HG03175 (cell line): ENCODE measurements at regions not wholly inside any gene's neighbourhood (a gene's known extent, or its start where the extent isn't known, plus 50 kb on each side); places are given as distances from the start of the nearest gene placed in this dataset.

Experiments used
- ATAC-seq: cut with Tn5 transposase; IDR thresholded peaks from one replicate; pipeline ENCODE4 v1.9.1; 2021; ENCODE audit warnings: mild to moderate bottlenecking, moderate library complexity; ENCODE audit not compliant: unreplicated experiment

DNA sequence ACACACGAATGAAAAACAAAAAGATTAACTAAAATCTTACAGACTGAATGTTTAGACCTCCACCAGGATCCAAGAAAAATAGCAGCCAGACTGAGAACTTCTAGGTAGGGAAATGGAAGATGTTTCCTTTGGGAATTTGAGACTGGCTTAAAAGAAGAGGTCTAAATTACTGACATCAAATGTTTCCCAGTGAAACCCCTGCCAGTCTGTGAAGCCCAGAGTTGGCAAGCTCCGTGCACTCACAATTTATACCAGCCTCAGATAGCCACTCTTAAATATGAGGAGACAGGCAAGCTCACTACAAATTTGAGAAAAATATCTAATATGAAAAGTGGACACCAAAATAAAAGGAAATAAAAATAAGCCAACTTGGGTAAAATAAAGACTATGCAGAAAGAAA, 700.5 kb upstream of the ZNF385D start:
- ATAC-seq = no peak

DNA sequence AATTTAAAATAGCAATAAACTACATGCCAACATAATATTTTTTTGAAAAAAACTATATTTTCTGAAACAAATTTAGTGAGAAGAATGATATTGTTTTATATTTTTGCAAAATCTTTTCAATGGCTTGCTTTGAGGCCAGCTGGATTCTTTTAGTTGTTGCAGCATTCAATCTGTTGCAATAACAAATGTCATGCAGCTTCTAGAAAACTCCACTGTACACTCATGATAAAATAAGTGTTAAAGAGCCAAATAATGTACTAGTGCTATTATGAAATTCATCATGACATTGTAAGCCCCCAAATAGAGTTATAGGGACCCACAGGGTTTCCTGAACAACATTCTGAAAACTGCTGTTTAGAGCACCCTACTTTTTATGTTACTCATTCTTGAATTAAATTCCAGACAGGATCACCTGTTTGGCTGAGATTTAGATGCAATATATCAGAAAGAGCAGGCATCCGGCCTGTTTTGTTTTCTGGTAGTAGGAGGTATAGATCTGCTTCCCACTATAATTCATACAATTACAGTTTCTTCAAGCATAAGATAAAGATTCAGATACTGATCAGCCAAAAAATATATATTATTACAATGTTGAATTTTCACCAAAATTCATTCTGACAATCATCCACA, 703.0 kb upstream of the ZNF385D start:
- ATAC-seq = no peak

DNA sequence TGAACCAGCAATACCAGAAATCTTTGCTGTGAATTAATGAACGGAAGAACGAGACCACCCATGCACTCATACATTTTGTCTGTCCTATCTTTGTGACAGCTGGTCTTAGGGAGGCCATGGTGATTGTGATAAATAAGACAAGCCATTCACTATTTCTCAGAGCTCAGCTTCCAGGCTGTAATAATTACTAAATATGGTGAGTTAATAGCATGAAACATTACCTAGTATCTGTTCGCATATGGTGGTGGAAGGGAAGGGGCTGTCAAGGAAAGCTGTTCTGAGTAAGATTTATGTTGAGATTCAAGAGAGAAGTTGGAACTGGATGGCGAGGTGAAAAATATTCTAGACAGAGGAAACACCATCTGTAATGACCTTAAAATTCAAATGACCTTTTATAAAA, 719.0 kb upstream of the ZNF385D start:
- no peak for ATAC-seq

GRCh38 chr3:22471557-22471956, 720.5 kb upstream of the ZNF385D start:
- no peak for ATAC-seq

DNA sequence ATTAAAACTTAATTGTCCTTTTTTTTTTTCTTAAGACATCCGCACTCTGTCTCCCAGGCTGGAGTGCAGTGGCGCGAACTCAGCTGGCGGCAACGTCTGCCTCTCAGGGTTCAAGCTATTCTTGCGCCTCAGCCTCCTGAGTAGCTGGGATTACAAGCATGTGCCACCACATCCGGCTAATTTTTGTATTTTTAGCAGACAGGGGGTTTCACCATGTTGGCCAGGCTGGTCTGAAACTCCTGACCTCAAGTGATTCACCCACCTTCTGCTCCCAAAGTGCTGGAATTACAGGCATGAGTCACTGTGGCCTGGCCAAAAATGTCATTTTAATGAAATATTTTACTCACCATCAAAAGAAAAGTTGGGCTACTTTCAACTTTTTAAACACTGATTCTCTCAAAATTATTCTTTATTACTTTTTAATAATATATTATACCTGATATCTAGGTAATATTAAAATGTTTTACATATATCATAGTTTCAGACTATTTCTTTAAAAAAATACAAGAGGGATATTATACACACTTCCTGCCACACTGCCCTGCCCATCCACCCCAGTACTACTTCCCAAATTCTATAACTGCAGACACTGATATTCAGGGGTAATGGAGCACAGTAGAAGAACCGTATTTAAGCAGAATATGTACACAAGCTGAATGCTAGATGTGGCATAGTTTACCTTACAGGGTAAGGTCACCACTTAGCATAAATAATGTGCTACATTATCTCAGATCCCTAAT, 723.9 kb upstream of the ZNF385D start:
- no peak for ATAC-seq

- ATAC-seq = no peak
Measured at GRCh38 chr3:22475665-22476240, 724.7 kb upstream of the ZNF385D start.

DNA sequence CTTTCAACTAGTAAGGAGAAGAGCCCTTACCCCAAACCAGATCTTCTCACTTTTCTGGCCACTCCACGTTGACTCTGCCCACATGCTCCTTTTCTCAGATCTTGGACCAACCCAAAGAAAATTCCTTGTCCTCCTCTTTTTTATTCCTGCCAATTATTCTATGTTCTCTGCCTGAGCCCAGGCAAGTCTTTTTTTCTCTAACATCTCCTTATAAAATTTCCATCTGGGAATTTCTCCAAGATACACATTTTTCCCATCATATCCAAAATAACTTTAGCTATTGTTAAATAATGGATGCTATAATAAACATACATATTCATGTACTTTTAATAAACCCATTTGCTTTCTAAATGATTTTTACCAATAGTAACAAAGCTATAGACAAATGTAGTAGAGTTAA, 726.0 kb upstream of the ZNF385D start:
- no peak for ATAC-seq

DNA sequence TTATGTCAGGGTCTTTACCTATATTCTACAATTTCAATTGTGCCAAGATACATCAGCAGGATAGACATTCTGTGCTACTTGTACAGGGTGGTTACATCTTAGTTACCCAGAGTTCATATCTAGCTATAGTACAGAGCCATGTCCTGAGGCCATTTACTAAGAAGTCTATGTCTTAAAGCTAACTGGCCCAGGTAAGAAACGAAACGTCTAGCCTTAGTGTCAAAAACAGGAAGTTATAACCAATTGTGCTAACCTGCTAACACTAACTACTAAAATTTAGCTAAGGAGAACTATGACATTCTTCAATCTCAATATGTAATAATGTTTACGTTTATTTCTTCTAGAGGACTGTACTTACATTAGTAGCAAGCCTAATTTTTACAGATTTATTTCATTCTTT, 717.2 kb upstream of the UBE2E2 start:
- ATAC-seq = no peak

GRCh38 chr3:22490747-22491146, 712.4 kb upstream of the UBE2E2 start:
- ATAC-seq = no peak

- no peak for ATAC-seq
Measured at GRCh38 chr3:22491344-22491743, 711.8 kb upstream of the UBE2E2 start.

GRCh38 chr3:22492342-22492741, 710.8 kb upstream of the UBE2E2 start:
- ATAC-seq = no peak

DNA sequence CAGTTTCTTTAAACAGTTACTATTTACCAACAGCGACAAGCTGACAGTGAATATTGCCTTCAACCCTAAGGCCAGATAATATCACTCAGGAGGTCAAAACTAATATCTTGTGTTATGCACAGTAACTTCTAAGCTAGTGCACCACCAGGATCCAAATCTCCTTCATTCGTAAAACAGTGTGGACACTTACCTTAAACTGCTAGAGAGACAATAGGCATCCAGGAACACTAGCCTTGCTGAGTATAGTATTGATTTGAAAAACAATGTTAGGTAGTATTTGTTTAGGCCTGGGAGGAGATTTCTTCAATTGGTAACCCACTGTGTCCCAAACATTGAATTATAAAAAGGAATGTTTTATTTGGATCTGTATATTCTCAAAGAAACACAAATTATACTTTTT, 707.9 kb upstream of the UBE2E2 start:
- ATAC-seq = no peak

GRCh38 chr3:22495791-22496190, 707.3 kb upstream of the UBE2E2 start:
- ATAC-seq = no peak

- ATAC-seq = no peak
Measured at GRCh38 chr3:22496641-22497040, 706.5 kb upstream of the UBE2E2 start.

- no peak for ATAC-seq
Measured at GRCh38 chr3:22506871-22507270, 696.3 kb upstream of the UBE2E2 start.

DNA sequence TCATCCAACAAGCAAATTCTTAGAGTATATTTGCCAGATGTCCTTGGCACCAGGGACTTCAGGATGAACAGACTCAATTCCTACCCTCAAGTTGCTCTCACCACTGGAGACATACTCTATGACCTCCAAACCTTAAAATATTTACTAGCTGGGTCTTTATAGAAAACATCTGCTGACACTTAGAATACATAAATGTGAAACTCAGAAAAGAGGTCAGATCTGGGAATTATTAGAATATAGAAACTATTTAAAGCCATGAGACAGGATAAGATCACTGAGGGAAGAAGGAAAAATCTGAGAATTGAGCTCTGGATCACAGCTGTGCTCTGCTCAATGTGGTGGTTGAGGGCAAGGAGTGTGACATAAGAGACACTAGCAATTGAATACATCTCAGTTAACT, 695.4 kb upstream of the UBE2E2 start:
- ATAC-seq = no peak

DNA sequence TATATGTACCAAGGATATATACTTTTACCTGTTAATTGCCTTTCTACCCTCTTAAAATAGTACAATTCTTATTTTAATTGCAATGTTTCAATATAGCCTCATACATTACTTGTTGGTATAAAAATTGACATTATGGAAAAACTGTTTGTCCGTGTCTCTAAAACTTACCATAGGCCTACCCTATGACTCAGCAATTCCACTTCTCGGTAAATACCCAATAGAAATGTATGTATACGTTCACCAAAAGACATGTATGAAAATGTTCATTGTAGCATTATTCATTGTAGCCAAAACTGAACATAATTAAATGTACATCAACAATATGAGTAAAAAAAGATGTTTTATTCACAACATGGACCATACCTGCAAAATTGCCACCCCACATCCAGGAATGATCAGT, 679.2 kb upstream of the UBE2E2 start:
- ATAC-seq = no peak

DNA sequence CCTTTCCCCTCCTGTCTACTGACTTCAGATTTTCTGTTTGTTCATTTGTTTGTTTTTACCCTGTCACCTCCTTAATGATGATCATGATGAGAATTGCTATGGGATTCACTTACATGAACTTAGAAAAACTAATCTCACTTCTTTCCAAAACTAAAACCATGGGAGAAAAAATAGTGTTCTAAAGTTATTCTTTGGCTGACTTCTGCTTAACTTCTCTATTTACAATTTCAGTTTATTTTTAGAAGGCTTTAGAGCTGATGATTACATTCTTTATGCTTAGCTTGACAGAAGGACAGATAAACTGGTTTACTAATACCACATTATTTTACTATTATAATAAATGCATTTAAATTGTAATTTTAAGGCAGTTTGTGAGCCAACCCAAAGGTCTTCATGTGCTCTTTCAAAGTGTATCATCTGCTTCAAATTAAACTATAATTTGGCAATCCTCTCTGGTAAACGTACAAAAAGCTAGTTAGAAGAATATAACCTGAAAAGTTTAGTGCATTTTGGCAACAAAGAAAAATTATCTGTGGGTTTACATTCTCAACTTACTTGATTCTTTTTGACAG, 676.8 kb upstream of the UBE2E2 start:
- no peak for ATAC-seq

GRCh38 chr3:22536541-22536940, 666.6 kb upstream of the UBE2E2 start:
- no peak for ATAC-seq

GRCh38 chr3:22537560-22537959, 665.6 kb upstream of the UBE2E2 start:
- ATAC-seq = no peak

DNA sequence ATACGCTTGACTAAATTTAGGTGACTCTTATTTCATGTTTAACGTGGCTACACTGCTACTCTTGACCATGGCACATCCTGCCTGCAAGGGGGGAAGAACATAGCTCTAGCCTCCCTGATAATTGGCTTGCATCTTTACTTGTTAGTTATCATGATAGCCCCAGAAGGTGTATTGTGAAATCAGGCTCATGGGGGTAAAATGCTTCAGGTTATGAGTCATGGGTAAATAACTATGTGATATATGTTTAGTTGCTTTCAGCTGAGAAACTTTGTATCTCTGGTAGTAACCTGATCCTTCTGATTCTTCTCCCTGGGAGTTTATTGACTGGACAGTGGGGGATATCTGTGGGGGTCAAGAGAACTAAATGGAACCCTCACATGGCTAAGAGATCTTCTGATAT, 660.8 kb upstream of the UBE2E2 start:
- ATAC-seq = no peak

- ATAC-seq = no peak
Measured at GRCh38 chr3:22555753-22556435, 647.2 kb upstream of the UBE2E2 start.
